ENCODE measurements at regions not wholly inside any gene's neighbourhood (a gene's known extent, or its start where the extent isn't known, plus 50 kb on each side); places are given as distances from the start of the nearest gene placed in this dataset.

DNA sequence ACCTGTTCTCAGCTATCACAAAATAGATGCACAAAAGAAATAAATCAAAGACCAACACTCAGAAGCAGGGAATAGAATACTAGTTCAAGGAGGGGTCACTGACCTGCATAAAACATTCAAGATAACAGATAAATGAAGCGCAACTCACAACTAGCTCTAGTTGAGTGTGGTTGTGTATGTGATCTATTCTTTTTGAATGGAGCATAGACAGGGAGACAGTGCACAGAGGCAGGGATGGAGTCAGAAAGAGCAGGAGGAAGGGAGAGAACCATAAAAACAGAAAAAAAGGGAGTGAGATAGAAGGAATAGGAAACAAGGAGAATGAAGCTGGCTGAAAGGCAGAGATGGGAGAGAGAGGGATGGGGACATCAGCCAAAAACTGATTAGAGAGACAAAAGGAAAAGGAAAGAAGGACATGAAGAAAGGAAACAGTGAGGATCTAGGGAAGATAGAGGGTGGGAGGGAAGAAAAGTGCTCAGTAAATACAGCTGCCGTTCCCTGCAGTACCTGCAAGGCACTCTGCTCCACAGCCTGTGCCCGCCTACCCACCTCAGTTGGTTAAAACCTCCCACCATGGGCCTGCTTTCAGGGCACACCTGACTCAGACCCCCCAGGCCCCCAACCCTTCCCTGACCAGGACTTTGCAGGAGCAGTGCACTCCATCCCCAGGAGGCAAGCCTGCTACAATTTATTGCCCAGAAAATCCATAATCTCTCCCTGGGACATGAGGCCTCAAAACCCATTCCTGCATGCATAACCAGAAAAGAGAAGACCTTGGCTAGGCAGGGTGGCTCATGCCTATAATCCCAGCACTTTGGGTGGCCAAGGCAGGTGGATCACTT, 385.2 kb upstream of the POU3F1 start:
- DNase-seq: no peak

DNA sequence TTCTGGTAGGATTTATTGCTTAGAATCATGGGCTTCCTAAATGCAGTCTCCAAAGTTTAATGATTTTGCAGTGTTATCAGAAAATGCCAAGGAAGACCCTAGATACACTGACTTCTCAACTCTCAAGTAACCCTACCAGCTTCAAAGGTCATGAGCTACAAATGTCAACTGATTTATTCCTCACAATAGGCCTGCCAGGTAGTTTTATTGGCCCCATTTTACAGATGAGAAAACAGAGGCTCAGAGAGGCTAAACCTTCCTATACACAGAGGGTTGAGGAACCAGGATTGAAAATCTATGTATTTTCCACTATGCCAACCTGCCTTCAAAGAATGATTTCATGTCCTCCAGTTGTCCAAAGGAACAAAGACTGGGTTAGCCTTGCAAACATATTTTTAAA, 384.4 kb upstream of the POU3F1 start:
- DNase-seq: no peak

DNA sequence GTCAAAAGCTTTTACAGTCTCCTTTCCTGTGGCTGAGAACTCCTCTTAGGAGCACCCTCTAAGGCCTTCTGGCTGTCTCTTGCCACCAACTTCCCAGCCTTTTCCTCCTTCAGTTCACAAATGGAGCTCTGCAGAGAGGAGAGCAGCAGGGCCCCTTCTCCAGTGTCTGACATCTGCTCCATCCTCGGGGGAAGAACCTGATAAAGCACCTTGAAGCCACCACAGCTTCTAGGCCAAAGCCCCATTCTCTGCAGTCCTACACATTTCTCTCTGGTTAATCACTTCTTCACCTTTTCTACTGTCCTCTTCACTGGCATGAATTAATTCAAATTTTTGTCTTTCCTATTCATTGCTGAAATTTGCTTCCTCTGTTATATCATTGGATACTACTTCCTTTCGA, 378.1 kb upstream of the POU3F1 start:
- DNase-seq: no peak

DNA sequence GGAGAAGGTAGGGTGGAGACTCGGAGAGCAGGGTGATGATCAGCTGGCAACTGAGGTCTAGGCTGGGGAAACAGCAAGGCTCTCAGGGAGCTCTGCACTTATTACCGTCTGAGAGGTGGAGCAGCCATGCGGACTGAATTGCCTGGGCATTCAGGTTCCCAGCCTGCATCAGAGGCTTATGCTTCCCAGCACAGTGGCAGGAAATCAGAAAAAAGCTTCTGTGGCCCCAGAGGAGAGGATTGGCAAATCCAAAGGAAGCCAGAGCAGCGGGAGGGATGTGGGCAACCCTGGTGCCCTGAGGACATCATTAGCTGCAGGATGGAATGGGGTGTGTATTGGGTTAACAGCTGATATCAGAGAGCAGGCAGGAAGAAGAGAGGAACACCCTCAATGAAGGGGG, 374.1 kb upstream of the POU3F1 start:
- no peak for DNase-seq

DNA sequence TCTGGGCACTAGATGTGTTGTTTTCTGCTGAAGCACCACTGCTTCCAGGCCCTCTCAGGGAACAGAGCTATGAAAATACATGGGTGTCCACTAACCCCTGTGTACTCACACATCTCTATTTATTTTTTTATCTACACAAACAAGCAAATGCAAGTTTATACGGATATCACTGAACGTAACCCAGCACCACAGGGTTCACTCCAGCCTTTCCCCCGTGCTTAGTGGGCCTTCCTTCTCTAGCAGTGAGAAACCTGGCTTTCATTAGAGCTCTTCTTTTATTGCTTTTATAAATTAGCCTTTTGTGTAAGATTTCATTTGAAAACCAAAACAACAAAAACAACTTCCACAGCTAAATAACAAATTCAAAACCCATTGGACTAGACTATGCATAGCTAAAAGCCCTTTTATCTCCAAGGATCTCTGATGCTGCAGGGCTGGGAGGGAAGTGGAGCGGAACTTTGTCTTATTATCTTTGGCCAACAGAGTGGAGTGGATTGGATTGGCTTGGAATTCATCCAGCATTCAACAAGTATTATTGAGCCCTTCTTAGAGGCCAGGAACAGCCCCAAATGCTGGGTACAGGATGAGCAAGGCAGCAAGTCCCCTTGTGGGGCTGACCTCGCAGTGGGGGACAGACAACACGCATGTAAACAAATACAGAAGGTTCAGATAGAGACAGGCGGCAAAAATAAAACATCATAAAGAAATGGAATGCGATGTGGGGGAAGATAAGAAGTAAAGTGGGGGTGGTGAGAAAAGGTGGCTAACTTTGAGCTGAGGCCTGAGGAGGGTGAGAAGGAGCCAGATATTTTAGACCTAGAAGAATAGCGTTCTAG, 371.8 kb upstream of the POU3F1 start:
- peak in 32 of 58 donors; percentile 6 to 80 (median 20) for DNase-seq

DNA sequence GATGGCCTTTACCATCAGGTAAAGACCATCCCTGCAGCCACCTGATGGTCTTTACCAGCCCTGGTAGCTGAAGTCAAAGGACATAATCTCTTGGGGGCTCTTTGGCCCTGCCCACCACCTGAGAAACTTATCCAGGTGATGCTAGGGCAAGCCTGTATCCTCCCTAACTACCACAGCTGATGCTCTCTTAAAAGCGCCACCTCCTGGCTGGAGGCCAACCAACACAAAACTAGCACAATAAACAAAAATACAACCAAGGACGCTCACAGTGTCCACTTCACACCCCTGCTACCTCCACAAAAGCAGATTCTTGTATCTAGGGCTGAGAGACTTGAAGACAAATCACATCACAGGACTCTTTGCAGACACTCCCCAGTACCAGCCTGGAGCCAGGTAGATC, 357.1 kb upstream of the POU3F1 start:
- no peak for DNase-seq

DNA sequence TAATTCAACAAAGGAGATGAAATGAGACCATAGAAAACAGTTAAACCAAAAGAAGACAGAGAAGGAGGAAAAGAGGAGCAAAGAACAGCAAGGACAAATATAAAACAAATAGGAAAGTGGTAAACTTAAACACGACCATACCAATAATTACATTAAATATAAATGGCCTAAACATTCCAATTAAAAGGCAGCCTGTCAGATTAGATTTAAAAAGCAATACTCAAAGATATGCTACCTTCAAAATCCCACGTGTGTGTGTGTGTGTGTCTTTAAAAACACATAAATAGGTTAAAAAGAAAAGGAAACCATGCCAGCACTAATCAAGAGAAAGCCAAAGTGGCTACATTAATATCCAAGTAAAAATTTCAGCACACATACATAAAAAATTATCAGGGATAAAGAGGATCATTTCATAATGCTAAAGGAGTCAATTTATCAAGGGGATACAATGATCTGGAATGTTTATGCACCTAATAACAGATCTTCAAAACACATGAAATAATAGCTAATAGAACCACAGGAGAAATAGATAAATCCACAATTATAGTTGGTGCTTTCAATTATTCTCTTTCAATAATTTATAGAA, 355.7 kb upstream of the POU3F1 start:
- no peak for DNase-seq

DNA sequence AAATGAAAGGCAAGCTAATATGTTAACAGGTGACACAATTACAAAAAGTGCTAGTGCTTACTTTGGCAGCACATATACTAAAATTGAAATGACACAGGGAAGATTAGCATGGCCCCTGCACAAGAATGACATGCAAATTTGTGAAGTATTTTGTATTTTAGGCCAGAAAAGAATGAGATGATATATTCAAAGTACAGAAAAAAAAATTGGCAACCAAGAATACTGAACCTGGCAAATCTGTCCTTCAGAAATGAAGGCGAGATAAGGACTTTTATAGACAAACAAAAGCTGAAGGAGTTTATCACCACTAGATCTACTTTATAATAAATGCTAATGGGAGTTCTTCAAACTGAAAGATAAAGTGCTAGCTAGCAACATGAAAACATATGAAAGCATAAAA, 350.0 kb upstream of the POU3F1 start:
- DNase-seq: no peak

DNA sequence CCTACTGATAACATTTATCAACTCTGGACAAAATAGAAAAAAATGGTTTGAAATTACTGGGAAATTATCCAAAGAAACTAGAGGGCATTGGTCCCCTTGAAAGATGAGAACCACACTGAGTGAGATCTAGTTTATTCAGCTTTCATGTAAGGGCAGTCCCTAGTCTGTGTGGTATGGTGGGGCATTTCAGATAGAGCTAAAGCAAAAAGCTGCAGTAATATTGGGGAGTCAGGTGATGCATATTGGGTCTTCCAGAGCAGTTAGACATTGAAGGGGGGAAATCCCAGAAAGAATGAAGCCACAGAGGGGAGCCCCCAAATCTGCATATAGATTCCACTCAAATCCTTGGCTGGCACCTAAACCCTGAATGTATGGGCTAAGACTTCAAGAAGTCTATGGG, 347.7 kb upstream of the POU3F1 start:
- DNase-seq: no peak

DNA sequence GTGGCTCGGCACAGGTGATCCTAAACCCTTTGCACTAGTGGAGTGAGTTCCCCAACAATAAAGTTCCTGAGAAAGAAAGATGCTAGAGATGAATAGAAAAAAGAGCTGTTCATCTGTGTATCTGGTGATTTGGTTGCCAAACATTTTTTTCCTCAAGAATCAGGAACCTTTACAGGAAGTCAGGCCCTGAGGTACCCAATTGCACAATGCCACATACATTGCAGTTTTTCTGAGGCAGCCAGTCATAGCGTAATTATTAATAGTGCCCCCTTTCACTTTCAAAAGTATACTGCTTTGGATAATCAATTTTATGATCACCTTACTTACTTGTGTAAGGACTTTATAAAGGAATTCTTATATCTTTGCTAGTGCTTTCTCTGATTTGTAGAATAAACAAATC, 346.3 kb upstream of the POU3F1 start:
- no peak for DNase-seq

DNA sequence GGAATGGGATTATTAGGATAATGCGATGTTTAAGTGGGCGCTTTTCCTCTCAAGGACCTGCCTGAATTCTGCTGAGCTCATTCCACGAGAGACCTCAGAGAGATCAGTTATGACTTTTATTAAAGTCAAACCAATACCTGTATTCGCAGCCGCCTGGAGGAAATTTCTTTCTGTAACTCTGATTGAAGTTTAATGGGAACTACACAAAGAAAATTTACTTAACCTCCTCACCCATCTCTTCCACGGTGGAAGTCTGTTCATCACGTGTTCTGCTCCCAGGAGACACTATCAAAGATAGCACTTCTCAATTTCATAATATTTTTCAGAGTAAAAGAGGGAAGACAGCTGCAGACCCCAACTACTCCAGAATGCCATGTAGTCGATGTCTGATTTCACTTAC, 334.7 kb upstream of the POU3F1 start:
- DNase-seq: no peak

DNA sequence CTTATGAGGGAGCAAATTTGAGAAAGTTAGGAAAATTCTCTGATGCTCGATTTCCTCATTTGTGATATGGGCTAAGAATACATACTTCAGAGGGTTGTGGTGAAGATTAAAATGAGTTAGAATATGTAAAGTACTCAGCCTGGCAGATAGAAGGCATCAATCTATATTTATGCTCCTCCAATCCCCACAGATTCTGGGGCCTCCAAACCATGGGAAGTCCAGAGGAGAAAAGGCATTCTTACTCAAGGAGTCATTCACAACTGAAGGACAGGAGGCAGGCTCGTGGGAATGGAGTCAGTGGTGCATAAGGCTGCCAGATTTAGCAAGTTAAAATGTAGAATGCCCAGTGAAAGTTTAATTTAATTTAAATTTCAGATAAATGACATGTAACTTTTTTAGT, 330.0 kb upstream of the POU3F1 start:
- no peak for DNase-seq

DNA sequence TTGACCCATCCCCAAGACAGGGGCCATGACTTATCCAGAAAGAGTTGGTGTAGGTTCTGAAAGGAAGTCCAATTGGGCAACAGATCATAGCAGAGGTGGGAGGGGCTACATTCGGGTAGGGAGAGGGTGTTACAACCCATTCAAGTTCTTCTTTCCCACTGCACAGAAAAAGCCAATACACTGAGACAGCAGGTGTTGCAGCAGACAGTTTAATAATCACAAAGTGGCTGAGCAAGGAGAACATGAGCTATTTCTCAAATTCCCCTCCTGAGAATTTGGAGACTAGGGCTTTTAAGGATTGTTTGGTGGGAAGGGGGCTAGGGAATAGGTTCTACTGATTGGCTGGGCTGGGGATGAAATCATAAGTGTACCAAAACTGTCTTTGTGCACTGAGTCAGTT, 328.4 kb upstream of the POU3F1 start:
- DNase-seq: no peak

DNA sequence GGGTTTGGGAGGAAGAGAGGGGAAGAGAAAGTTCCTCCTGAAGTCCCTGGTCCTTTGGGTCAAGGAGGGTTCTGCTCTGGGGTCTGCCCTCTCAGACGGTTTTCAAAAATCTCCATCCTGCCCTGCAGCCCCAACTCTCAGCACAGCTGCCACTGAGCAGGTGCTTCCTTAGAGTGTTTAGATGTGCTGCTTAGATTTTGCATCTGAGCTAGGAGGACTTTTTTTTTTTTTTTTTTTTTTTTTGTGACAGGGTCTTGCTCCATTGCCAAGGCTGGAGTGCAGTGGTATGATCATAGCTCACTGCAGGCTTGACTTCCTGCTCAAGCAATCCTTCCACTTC, 324.9 kb upstream of the POU3F1 start:
- no peak for DNase-seq

DNA sequence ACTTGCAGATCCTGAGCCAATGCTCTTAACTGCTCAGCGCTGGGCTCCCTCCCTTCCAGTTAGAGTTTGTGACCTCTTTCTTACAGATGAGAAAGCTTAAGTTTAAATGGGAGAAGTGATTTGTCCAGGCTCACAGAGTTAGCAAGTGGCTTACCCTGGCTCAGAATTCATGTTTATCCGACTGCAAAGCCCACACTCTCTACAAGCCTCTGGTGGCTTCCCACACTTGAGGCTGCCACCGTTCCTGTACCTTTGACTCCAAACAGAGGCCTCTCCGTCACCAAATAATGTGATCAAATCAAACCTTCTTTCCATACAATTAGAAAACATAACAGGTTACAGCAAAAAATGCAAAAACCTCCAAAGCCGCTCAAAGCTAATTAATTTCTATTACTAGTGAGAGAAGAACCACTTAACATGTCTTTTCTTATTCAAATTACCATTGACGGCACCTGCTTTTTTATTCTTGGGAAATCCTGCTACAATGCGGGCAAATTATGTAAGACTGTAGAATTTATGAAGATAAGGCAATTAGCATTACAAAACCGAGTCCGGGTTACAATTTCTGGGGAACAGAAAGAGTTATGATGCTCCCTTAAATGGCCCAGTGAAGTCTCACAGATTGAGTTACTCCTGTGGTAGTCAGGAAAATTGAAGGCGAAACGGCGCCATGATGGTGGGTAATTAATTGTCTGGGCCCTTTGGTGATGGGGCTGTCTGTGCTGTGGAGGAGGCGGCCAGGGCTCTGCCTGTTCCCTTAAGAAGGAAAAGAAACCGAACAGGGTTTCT, 324.3 kb upstream of the POU3F1 start:
- DNase-seq: no peak

DNA sequence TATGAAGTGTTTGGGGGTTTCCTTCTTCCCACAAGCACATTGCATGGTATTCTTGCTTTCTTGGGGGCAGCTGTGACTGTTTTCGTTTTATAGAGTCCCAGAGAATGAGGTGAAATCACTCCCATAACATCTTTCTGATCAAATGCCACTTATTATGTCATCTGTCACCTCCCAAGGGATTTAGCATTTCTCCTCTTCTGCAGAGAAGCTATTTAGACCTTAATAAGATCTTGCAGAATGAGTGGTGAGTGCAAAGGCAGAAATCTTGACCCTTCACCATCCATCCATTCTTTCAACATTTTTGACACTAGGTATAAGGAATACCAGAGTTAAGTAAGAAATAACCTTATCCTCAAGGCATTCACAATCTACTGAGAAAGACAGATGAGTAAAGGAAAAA, 318.6 kb upstream of the POU3F1 start:
- no peak for DNase-seq

DNA sequence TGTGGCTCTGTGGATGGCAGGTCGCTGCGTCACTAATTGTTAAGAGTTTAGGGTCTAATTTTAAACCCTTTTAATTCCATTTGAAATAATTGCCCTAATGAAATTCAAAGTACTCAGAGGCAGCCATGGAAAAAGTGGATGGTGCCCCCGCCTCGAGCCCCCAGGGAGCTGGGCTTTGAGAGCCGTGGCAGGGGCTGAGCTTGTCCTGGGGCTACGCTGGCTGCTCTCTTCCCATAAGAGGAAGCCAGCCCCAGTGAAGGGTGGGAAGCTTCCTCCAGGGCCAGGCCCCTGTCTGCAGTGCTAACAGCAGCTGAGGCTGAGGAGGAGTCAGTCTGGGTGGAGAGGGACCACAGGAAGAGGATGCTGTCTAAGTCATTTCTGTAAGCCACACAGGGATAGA, 315.0 kb upstream of the POU3F1 start:
- no peak for DNase-seq

DNA sequence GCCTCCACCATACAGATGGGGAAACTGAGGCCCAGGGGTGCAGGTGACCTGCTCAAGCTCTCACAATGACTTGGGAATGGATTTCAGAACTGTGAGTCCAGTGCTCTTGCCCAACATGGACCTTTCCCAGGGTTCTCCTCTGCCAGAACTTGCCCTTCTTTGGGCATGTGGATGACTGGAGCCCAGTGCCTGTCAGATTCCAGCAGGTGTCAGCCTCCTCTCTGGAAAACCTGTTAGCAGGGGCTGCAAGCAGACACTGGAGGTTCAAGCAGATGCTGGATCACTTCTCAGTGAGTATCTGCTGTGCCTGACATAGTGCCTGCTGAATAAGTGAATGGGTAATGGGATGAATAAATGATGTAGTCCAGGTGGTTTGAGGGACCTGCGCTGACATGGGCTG, 314.2 kb upstream of the POU3F1 start:
- no peak for DNase-seq

DNA sequence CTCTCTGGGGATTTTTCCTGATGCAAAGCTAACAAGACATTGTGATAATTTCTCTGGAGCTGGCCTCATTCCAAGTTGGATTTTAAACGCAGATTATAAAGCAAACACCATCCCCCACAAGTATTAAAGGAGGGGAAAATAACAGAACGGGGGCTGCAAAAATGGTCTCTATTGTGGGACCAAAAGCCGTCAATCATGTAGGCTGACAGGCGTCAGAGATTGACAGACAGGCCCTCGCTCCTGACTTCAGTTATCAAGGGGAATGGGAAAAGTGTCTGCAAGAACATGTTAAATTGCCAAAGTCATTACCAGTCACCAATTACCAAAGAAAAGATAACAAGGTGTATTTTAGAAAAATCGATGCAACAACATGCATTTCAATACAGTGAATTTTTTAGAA, 307.4 kb upstream of the POU3F1 start:
- DNase-seq: no peak

DNA sequence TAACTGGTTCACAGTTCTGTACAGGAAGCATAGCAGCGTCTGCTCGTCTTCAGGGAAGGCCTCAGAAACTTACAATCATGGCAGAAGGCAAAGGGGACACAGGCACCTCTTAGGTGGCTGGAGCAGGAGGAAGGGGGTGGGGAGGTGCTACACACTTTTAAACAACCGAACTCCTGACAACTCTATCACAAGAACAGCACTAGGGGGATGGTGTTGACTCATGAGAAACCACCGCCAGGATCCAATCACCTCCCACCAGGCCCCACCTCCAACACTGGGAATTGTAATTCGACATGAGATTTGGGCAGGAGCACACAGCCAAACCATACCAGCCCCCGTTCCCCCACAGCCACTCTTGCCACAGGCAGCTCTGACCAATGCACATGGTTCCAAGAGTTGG, 306.3 kb upstream of the POU3F1 start:
- DNase-seq: no peak

DNA sequence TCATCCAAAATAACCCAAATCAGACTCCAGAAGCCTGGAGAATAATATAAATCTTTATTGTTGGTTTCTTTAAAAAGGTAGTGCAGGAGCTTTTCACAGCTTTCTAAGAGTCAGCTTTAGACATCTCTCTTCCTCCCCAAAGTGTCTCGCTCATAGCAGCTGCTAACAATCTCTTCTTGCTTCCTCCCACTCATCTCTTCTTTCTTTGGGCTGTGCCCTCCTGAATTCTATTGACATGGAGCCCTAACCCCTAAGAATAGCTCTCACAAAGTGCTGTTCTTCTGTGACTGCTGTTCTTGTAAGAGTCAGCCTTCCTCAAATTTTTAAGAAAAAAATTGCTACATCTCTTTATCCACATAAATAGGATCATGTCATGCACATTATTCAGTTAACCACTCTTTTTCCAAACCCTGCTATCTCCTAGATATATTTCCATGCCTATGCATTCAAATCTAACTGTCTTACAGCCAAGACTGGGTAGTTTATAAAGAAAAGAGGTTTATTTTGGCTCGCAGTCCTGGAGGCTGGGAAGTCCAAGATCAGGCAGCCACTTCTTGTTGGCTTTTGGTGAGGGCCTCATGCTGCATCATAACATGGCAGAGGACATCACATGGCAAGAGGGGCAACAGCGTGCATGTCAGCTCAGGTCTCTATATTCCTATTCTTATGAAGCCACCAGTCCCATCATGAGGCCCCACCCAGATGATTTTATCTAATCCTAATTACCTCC, 301.0 kb upstream of the POU3F1 start:
- DNase-seq: peak in 1 of 58 donors; percentile 12
